NCI-H2227 treated with DMSO at 0.1 percent for 48 hours (cell line): ENCODE measurements at regions not wholly inside any gene's neighbourhood (a gene's known extent, or its start where the extent isn't known, plus 50 kb on each side); places are given as distances from the start of the nearest gene placed in this dataset.
"Not testable (repeated sequence)": the region's sequence is repeated elsewhere in the genome, so short reads cannot be mapped to it uniquely, and the experiment has no call there.

Experiments used
- DNase-seq: peaks from one replicate; lab custom pipeline; 2025; lab: John Stamatoyannopoulos, UW

GRCh38 chr5:83001796-83002381 is 75.3 kb downstream of the TMEM167A start:
- DNase-seq = no peak

DNA sequence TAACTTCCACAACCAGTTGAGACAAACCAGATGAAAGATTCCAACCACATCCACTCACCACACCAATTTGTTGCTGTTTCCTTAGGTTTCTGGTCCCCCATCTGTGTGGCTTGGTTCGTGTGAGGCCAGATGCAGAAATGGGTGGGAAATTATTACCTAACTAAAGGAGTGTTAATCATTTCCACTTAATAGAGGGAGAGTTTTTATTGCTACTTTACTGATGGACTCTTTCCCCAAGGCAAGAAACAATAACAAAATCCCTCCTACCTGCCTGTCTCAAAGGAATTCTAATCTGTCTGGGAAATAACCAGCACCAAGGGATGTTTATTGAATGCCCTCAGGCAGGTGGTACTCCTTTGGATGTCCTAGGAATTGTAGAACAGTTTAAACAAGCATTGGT is 76.3 kb downstream of the TMEM167A start:
- no peak for DNase-seq

- DNase-seq = no peak
These were observed 76.8 kb downstream of the TMEM167A start for GRCh38 chr5:83000428-83000827.

- no peak for DNase-seq
These were observed 83.8 kb downstream of the TMEM167A start for GRCh38 chr5:82993416-82993815.

DNA sequence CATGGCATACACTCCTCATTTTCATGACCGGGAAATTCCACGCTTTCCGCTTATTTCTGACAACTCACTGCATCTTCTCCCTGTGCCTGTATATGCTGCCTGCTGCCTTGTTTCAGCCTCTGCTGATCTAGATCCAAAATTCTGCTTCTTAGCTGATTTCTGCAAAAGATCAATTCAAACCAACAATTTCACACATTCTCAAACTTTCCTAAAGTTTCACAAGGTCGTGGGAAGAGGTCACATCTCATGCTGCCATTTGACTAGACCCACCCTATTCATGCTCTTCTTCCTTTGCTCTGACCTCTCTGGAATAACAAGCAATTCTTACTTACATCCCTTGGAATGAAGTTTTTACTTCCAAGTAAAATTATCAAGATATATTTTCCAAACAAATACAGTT is 84.5 kb downstream of the TMEM167A start:
- DNase-seq = no peak

DNA sequence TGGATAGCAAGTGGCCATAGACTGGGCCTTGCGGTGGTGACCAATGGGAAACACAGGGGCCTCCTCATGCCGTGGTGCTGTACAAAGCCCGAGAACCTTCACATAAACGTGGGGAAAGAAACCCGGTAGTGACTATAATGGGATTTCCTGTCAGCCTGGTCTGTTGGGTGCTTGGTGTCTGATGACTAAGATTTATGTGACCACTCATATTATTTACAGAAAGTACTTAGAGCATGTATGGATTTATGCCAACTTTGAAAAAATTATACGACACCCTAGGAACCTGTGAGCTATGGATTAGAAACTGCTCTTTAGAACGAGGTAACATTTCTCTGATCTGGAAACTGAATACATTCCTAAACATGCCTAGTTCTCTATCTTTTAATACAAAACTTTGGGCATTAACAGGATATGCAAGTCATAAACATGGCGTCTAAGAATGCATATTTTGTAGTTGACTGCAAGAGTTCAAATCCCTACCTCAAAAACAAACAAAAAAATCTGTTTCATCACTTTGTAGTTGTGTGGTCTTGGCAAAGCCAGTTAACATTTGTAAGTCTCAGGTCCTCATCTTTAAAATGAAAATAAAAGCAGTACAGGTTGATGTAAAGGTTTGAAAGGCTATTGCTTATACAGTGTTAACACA is 85.4 kb downstream of the TMEM167A start:
- DNase-seq = no peak

- no peak for DNase-seq
These were observed 86.1 kb downstream of the TMEM167A start for GRCh38 chr5:82991059-82991458.

- no peak for DNase-seq
These were observed 90.0 kb downstream of the TMEM167A start for GRCh38 chr5:82987188-82987587.

DNA sequence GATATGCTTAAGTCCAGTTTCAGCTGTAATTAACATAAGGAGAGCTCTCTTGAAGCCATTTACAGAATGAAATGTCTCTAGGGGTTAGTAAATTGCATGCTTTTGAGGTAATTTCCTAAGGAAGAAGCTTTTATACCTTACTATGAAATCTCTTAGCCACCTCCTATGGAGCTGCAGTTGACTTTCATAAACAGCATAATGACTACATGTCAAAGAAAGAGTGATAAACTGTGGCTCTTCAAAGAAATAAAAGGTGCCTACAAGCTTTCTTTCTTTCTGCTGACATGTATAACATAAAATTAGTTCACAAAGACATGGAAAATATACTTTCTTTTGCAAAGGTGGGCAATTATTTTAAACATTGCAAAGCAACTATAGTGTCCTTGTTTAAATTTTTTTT is 90.8 kb downstream of the TMEM167A start:
- DNase-seq = peak; percentile 93

- no peak for DNase-seq
These were observed 91.4 kb downstream of the TMEM167A start for GRCh38 chr5:82985763-82986162.

- peak; percentile 48 for DNase-seq
These were observed 92.1 kb downstream of the TMEM167A start for GRCh38 chr5:82984786-82985735.

- no peak for DNase-seq
These were observed 94.3 kb downstream of the TMEM167A start for GRCh38 chr5:82982846-82983245.

- not testable (repeated sequence) for DNase-seq
These were observed 100.3 kb downstream of the TMEM167A start for GRCh38 chr5:82976887-82977286.

DNA sequence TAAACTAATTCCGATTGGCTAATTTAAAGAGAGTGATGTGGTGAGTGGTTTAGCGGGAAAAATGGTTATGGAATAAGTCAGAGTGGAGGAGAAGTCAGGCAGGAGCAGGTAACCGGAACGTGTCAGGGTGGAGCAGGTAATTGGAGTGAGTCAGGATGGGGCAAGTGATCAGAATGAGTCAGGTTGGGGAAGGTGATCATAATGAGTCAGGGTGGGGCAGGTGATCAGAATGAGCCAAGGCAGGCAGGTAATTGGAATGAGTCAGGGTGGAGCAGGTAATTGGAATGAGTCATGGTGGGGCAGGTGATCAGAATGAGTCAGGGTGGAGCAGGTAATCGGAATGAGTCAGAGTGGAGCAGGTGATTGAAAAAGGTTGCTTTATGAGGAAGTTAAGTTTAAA is 101.4 kb downstream of the TMEM167A start:
- DNase-seq = no peak

- no peak for DNase-seq
These were observed 101.8 kb downstream of the TMEM167A start for GRCh38 chr5:82975396-82975795.

DNA sequence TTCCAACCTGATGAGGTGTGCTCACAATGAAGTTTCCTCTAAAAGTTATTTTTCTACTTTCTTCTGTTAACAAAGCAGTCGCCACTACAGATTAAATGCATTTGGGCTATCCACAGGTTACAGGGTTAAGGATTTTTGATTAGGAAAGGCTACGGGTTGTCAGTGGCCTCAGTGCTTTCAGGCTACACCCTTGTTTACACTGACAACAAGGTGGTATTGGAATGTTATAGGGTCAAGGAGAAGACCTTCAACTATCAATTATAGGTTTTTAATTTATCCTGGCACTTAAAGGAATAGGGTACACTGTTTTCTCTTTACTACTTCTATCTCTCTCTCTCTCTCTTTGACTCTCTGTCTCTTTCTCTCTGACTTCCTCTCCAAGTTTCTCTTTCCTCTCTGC is 102.8 kb downstream of the TMEM167A start:
- not testable (repeated sequence) for DNase-seq

DNA sequence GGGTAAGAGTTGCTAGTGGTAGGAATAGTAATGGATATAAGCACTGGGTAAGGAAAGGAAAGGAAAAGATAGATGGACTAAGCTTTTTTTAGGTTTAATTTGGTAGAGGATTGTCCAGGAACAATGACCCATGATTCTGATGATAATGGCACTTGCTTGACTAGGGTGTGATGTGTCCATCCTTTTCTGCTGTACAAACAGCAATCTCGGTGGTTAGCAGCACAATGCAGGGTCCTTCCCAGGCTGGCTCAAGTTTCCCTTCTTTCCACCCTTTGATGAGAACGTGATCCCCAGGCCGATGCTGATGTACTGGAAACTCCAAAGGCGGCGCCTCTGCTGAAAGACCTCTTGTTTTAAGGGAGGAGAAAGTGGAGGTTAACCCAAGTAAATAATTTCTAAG is 105.3 kb downstream of the TMEM167A start:
- DNase-seq = no peak

GRCh38 chr5:82971034-82971806 is 106.0 kb downstream of the TMEM167A start:
- DNase-seq = not testable (repeated sequence)

GRCh38 chr5:82969221-82969976 is 107.8 kb downstream of the TMEM167A start:
- DNase-seq = not testable (repeated sequence)

DNA sequence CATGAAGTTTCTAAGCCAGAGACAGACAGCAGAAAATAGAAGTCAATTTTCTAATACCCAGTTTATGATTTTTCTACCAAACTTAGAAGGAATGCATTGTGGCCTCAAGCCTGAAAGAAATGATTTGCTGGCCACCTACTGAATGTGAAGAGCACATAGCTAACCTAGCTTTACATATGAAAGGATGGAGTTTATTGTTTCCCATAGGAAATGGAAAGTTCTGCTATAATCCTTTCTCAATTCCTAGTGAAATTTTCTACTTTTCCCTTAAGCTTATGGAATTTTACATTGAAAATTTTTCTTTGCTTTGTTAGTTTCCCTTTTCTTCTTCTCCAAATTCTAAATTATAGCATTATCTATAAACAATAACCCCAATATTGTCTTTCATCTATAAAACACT is 110.1 kb downstream of the TMEM167A start:
- DNase-seq = no peak

DNA sequence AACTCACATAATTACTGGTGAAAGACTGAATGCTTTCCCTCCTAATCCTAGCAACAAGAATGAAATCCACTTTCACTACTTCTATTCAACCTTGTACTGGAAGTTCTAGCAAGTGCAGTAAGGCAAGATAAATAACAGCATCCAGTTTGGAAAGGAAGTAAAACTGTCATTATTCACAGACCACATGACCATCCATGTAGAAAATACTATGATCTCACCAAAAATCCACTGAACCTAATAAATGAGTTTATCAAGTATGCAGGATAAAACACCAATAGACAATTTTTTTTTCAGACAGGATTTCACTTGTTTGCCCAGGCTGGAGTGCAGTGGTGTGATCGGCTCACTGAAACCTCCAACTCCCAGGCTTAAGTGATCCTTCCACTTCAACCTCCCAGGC is 117.7 kb downstream of the TMEM167A start:
- DNase-seq = no peak
